Renal pelvis (tissue), 1 donor: ENCODE measurements at regions not wholly inside any gene's neighbourhood (a gene's known extent, or its start where the extent isn't known, plus 50 kb on each side); places are given as distances from the start of the nearest gene placed in this dataset.

Experiments used
- DNase-seq: peaks from one replicate; pipeline ENCODE4 v3.0.0-alpha.2; 2013

GRCh38 chr10:10223131-10223530 is 794.5 kb upstream of the CELF2 start:
- no peak for DNase-seq

GRCh38 chr10:10225136-10225676 is 792.5 kb upstream of the CELF2 start:
- no peak for DNase-seq

GRCh38 chr10:10233229-10233628 is 784.4 kb upstream of the CELF2 start:
- no peak for DNase-seq

GRCh38 chr10:10235003-10235402 is 782.7 kb upstream of the CELF2 start:
- no peak for DNase-seq

GRCh38 chr10:10247585-10247984 is 770.1 kb upstream of the CELF2 start:
- no peak for DNase-seq

- no peak for DNase-seq
Measured at GRCh38 chr10:10256860-10257259, 760.8 kb upstream of the CELF2 start.

- no peak for DNase-seq
Measured at GRCh38 chr10:10259013-10259412, 758.7 kb upstream of the CELF2 start.

- DNase-seq, result no peak
Measured at GRCh38 chr10:10270126-10271050, 747.3 kb upstream of the CELF2 start.

GRCh38 chr10:10271639-10272192 is 746.0 kb upstream of the CELF2 start:
- no peak for DNase-seq

- no peak for DNase-seq
Measured at GRCh38 chr10:10273661-10274060, 744.0 kb upstream of the CELF2 start.

- DNase-seq, result no peak
Measured at GRCh38 chr10:10279906-10280305, 737.8 kb upstream of the CELF2 start.

- DNase-seq, result no peak
Measured at GRCh38 chr10:10292501-10292900, 725.2 kb upstream of the CELF2 start.

- DNase-seq, result no peak
Measured at GRCh38 chr10:10293041-10293440, 724.6 kb upstream of the CELF2 start.

- no peak for DNase-seq
Measured at GRCh38 chr10:10293481-10293951, 724.2 kb upstream of the CELF2 start.

GRCh38 chr10:10294184-10294880 is 723.3 kb upstream of the CELF2 start:
- no peak for DNase-seq

GRCh38 chr10:10294881-10295529 is 722.7 kb upstream of the CELF2 start:
- no peak for DNase-seq

- no peak for DNase-seq
Measured at GRCh38 chr10:10295537-10295936, 722.1 kb upstream of the CELF2 start.

GRCh38 chr10:10302689-10303088 is 715.0 kb upstream of the CELF2 start:
- DNase-seq, result no peak

- DNase-seq, result no peak
Measured at GRCh38 chr10:10307036-10307435, 710.6 kb upstream of the CELF2 start.

GRCh38 chr10:10307551-10307950 is 710.1 kb upstream of the CELF2 start:
- DNase-seq, result no peak

- no peak for DNase-seq
Measured at GRCh38 chr10:10310498-10310897, 707.2 kb upstream of the CELF2 start.

GRCh38 chr10:10311966-10312365 is 705.7 kb upstream of the CELF2 start:
- DNase-seq, result no peak
